ENCODE measurements at regions not wholly inside any gene's neighbourhood (a gene's known extent, or its start where the extent isn't known, plus 50 kb on each side); places are given as distances from the start of the nearest gene placed in this dataset.

DNA sequence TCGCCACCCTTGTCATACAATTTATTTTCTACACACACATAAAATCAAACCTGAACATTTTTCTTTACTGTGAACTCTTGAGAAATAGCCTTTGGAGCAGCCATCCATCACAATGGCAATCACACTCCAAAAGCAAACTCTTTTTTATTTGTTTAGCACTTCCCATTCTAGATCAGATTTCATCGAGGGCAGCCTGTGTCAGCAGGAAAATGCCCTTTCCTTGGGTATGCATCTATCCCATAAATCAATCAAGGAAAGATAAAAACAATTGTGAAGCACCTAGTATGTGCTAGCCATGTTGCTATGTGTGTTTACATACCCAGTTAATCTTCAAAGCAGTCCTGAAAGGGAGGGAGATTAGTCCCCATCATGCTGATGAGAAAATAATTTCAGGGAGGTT lies 484.1 kb upstream of the USP24 start:
- no peak overlapping the region for H3K27ac Mint-ChIP-seq
- H3K9me3 Mint-ChIP-seq, result peaks cover 0 to 1% (median 0%) of the 10 kb centered on the region in 7 donors
- Histone ChIP-seq H3K4me1 (ENCODE audit: control insufficient read depth in 1 of 2, insufficient read depth in 2 of 2, low read length in 2 of 2) (no peaks in the 10 kb centered on the region), H4K20me1 (ENCODE audit: insufficient read depth, low read length) (no peaks in the 10 kb centered on the region), H3K9ac (ENCODE audit: insufficient read depth, low read length, poor library complexity, severe bottlenecking) (no peak overlapping the region), H2AFZ (ENCODE audit: insufficient read depth, low read depth, low read length, poor library complexity, severe bottlenecking) (no peak overlapping the region), H3K27ac (ENCODE audit: low read depth in 1 of 2, low read length in 2 of 2) (no peak overlapping the region), H3K9me3 (replicated peaks in 1 of 2; ENCODE audit: control insufficient read depth in 1 of 2, insufficient read depth in 1 of 2, low read length in 2 of 2) (no peaks in the 10 kb centered on the region), H3K4me3 (replicated peaks in 1 of 3; ENCODE audit: low read depth in 2 of 3, low read length in 3 of 3) (no peak overlapping the region), H3K4me2 (replicated peaks; ENCODE audit: extremely low read depth, low read length, poor library complexity, severe bottlenecking) (no peak overlapping the region), H3K27me3 (ENCODE audit: control insufficient read depth in 2 of 2, insufficient read depth in 2 of 2, low read length in 2 of 2) (no peaks in the 10 kb centered on the region), H3K36me3 (replicated peaks in 1 of 2; ENCODE audit: control insufficient read depth in 1 of 2, insufficient read depth in 2 of 2, low read length in 2 of 2) (no peaks in the 10 kb centered on the region), H3K79me2 (ENCODE audit: insufficient read depth, low read length) (no peaks in the 10 kb centered on the region)
- WGBS (ENCODE audit: insufficient coverage), result 100% methylated on average over 1 of the region's 2 CpGs
- H3K27me3 Mint-ChIP-seq (ENCODE audit: low read depth in 3 of 3), result peaks cover 0 to 2% (median 1%) of the 10 kb centered on the region in 3 donors
- no peak for DNase-seq
- no peak overlapping the region for H3K4me3 Mint-ChIP-seq
- intact Hi-C loops (cut with micrococcal nuclease), result no loop called here
- H3K4me1 Mint-ChIP-seq, result no peaks in the 10 kb centered on the region
- H3K36me3 Mint-ChIP-seq, result no peaks in the 10 kb centered on the region
- TF ChIP-seq, protein P1, sequence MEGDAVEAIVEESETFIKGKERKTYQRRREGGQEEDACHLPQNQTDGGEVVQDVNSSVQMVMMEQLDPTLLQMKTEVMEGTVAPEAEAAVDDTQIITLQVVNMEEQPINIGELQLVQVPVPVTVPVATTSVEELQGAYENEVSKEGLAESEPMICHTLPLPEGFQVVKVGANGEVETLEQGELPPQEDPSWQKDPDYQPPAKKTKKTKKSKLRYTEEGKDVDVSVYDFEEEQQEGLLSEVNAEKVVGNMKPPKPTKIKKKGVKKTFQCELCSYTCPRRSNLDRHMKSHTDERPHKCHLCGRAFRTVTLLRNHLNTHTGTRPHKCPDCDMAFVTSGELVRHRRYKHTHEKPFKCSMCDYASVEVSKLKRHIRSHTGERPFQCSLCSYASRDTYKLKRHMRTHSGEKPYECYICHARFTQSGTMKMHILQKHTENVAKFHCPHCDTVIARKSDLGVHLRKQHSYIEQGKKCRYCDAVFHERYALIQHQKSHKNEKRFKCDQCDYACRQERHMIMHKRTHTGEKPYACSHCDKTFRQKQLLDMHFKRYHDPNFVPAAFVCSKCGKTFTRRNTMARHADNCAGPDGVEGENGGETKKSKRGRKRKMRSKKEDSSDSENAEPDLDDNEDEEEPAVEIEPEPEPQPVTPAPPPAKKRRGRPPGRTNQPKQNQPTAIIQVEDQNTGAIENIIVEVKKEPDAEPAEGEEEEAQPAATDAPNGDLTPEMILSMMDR (IDR thresholded peaks at IDR 0.05), result no peak

DNA sequence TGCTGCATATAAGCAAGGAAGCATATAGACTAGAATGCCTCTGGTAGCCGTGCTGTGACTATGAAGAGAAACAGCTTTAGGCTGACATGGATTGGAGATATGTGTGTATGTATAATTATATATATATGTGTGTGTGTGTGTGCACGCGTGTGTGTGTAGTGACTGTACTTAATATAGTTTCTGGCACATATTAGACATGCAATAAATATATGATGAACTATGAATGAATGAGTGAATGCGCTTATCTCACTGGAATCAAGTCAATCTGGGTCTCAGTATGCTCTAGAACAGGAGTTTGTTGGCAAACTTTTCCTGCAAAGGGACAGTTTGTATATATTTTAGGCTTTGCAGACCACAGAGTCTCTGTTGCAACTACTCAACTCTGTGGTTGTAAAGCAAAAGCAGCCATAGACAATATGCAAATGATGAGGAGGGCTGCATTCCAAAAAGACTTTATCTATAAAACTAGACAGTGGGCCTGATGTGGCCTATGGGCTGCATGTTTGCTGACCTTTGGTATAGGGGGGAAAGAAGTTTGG lies 482.9 kb upstream of the USP24 start:
- H3K4me1 Mint-ChIP-seq, result no peaks in the 10 kb centered on the region
- H3K4me2 ChIP-seq (replicated peaks; ENCODE audit: extremely low read depth, low read length, poor library complexity, severe bottlenecking), result no peak overlapping the region
- H2AFZ ChIP-seq (ENCODE audit: insufficient read depth, low read depth, low read length, poor library complexity, severe bottlenecking), result no peak overlapping the region
- H4K20me1 ChIP-seq (ENCODE audit: insufficient read depth, low read length), result no peaks in the 10 kb centered on the region
- H3K27me3 ChIP-seq (ENCODE audit: control insufficient read depth in 2 of 2, insufficient read depth in 2 of 2, low read length in 2 of 2), result no peaks in the 10 kb centered on the region
- intact Hi-C loops (cut with micrococcal nuclease), result no loop called here
- peaks cover 0 to 2% (median 1%) of the 10 kb centered on the region in 3 donors for H3K27me3 Mint-ChIP-seq (ENCODE audit: low read depth in 3 of 3)
- H3K36me3 ChIP-seq (replicated peaks in 1 of 2; ENCODE audit: control insufficient read depth in 1 of 2, insufficient read depth in 2 of 2, low read length in 2 of 2), result no peaks in the 10 kb centered on the region
- H3K4me3 Mint-ChIP-seq, result no peak overlapping the region
- no peak for DNase-seq
- no peaks in the 10 kb centered on the region for H3K4me1 ChIP-seq (ENCODE audit: control insufficient read depth in 1 of 2, insufficient read depth in 2 of 2, low read length in 2 of 2)
- no peaks in the 10 kb centered on the region for H3K9me3 Mint-ChIP-seq
- H3K27ac ChIP-seq (ENCODE audit: low read depth in 1 of 2, low read length in 2 of 2), result no peak overlapping the region
- no peak overlapping the region for H3K9ac ChIP-seq (ENCODE audit: insufficient read depth, low read length, poor library complexity, severe bottlenecking)
- H3K36me3 Mint-ChIP-seq, result no peaks in the 10 kb centered on the region
- no peaks in the 10 kb centered on the region for H3K9me3 ChIP-seq (replicated peaks in 1 of 2; ENCODE audit: control insufficient read depth in 1 of 2, insufficient read depth in 1 of 2, low read length in 2 of 2)
- H3K4me3 ChIP-seq (replicated peaks in 1 of 3; ENCODE audit: low read depth in 2 of 3, low read length in 3 of 3), result no peak overlapping the region
- H3K27ac Mint-ChIP-seq, result no peak overlapping the region
- no CpG with 5 or more reads among the region's 4 CpGs for WGBS (ENCODE audit: insufficient coverage)
- TF ChIP-seq, protein P1 (IDR thresholded peaks at IDR 0.05), result no peak
- H3K79me2 ChIP-seq (ENCODE audit: insufficient read depth, low read length), result no peaks in the 10 kb centered on the region

All from CD14-positive monocyte (primary cell).